GM12878 (cell line): ENCODE measurements at regions not wholly inside any gene's neighbourhood (a gene's known extent, or its start where the extent isn't known, plus 50 kb on each side); places are given as distances from the start of the nearest gene placed in this dataset.

Experiments used
- CEBPB ChIP-seq, 2 experiments: fragments of 150-350 bp in 1 of 2; IDR thresholded peaks; 2 replicates each; pipeline ENCODE4 v1.6.1; 2012 to 2014; ENCODE audit warnings: low read depth in 2 of 2, low read length in 2 of 2, borderline replicate concordance in 1 of 2, inconsistent platforms in 1 of 2
- DPF2 ChIP-seq: fragments of 450-650 bp; IDR thresholded peaks from 2 replicates; pipeline ENCODE4 v1.6.1; 2017; ENCODE audit warnings: mild to moderate bottlenecking
- EZH2 ChIP-seq: IDR thresholded peaks from 2 replicates; pipeline ENCODE4 v1.6.1; 2012; ENCODE audit warnings: low read depth, mild to moderate bottlenecking, control low read depth, inconsistent platforms, low read length, borderline replicate concordance; ENCODE audit not compliant: control insufficient read depth
- SP1 ChIP-seq: IDR thresholded peaks from one replicate; pipeline ENCODE4 v1.6.1; 2011; ENCODE audit warnings: low read depth, low read length
- SRF ChIP-seq, 2 experiments: IDR thresholded peaks; 2 replicates each; pipeline ENCODE4 v1.6.1; 2011; ENCODE audit warnings: low read depth in 2 of 2, low read length in 2 of 2, mild to moderate bottlenecking in 1 of 2, moderate library complexity in 1 of 2
- TAF1 ChIP-seq: IDR thresholded peaks from 2 replicates; pipeline ENCODE4 v1.6.1; 2011; ENCODE audit warnings: mild to moderate bottlenecking, low read depth, low read length, borderline replicate concordance
- ZBTB33 ChIP-seq: fragments of 450-650 bp; IDR thresholded peaks from 2 replicates; pipeline ENCODE4 v1.6.1; 2017; ENCODE audit warnings: mild to moderate bottlenecking

- TF ChIP-seq CEBPB (IDR thresholded peaks at IDR 0.05; ENCODE audit: borderline replicate concordance in 1 of 2, low read depth in 2 of 2, low read length in 2 of 2) (no peak), TAF1 (no peak), DPF2 (no peak), ZBTB33 (no peak), EZH2 (no peak), SRF (IDR thresholded peaks at IDR 0.05; ENCODE audit: low read depth in 2 of 2, low read length in 2 of 2) (no peak), SP1 (no peak)
Observed at GRCh38 chr1:209355415-209355814, 228.1 kb upstream of the CAMK1G start.
